ENCODE measurements at regions not wholly inside any gene's neighbourhood (a gene's known extent, or its start where the extent isn't known, plus 50 kb on each side); places are given as distances from the start of the nearest gene placed in this dataset.

GRCh38 chr3:151604891-151605290 is 128.8 kb upstream of the AADACL2 start:
- TF ChIP-seq EZH2 (IDR thresholded peaks at IDR 0.05) = no peak
- TF ChIP-seq EZH2phosphoT487 (IDR thresholded peaks at IDR 0.05) = no peak
- no peak for TF ChIP-seq CTCF (IDR thresholded peaks at IDR 0.05)
